GM12891 (cell line): ENCODE measurements at regions not wholly inside any gene's neighbourhood (a gene's known extent, or its start where the extent isn't known, plus 50 kb on each side); places are given as distances from the start of the nearest gene placed in this dataset.

Experiments
- POLR2AphosphoS5 ChIP-seq: IDR thresholded peaks from 2 replicates; pipeline ENCODE4 v1.6.1; 2011; ENCODE audit warnings: low read depth, low read length, control low read depth
- TAF1 ChIP-seq: IDR thresholded peaks from 2 replicates; pipeline ENCODE4 v1.6.1; 2011; ENCODE audit warnings: low read depth, low read length, control low read depth

GRCh38 chr11:91947215-91947820 lies 277.3 kb upstream of the FAT3 start:
- TF ChIP-seq TAF1, result no peak
- TF ChIP-seq POLR2AphosphoS5, result no peak
